T-cell (primary cell): ENCODE measurements at regions not wholly inside any gene's neighbourhood (a gene's known extent, or its start where the extent isn't known, plus 50 kb on each side); places are given as distances from the start of the nearest gene placed in this dataset.

ENCODE experiments used
- ATAC-seq, 4 experiments: fragments of 200-7000 bp in 3 of 4; fragments of 150-1000 bp in 1 of 4; cut with Tn5 transposase; replicated peaks in 1 of 4; 1 replicate in 3 of 4; 2 replicates in 1 of 4; pipeline ENCODE4 v1.10.0; 2021; ENCODE audit warnings: moderate library complexity in 3 of 4, mild to moderate bottlenecking in 2 of 4, moderate number of reproducible peaks in 1 of 4
- CTCF ChIA-PET, 2 donors: fragments of 300-600 bp; sonication (Branson Sonifier 250); formaldehyde crosslinking; loops; one replicate each; lab custom pipeline; 2022; ENCODE audit warnings: antibody characterized with exemption in 2 of 2; lab: Charles Lee
- POLR2A ChIA-PET, 2 donors: fragments of 300-600 bp; sonication (Branson Sonifier 250); formaldehyde crosslinking; loops; one replicate each; lab custom pipeline; 2022; ENCODE audit warnings: antibody characterized with exemption in 2 of 2; lab: Charles Lee
- DNase-seq, 35 experiments: peaks; one replicate each; pipeline versions ENCODE4 v3.0.0 to v3.0.0-alpha.2; 2013 to 2023
- H3K27ac ChIP-seq: one replicate; pipeline ENCODE4 v1.5.1; 2013; ENCODE audit warnings: low read length
- H3K27me3 ChIP-seq, 2 experiments: replicated peaks in 1 of 2; 1 replicate in 1 of 2; 2 replicates in 1 of 2; pipeline versions ENCODE4 v1.6.1 to v1.7.0; 2013; ENCODE audit warnings: low read length in 1 of 2, mixed read lengths in 1 of 2; ENCODE audit not compliant: control insufficient read depth in 2 of 2, insufficient read depth in 2 of 2; ENCODE audit errors: extremely low read depth in 1 of 2
- H3K36me3 ChIP-seq, 2 donors: 1 replicate in 1 of 2; 2 replicates in 1 of 2; pipeline versions ENCODE4 v1.6.1 to v1.7.0; 2013; ENCODE audit warnings: low read length in 1 of 2; ENCODE audit not compliant: control insufficient read depth in 2 of 2, insufficient read depth in 1 of 2; ENCODE audit errors: extremely low read depth in 1 of 2
- H3K4me1 ChIP-seq, 2 experiments: 1 replicate in 1 of 2; 2 replicates in 1 of 2; pipeline versions ENCODE4 v1.6.1 to v1.7.0; 2013; ENCODE audit warnings: low read length in 2 of 2, mixed read lengths in 1 of 2; ENCODE audit not compliant: insufficient read depth in 2 of 2, control insufficient read depth in 1 of 2; ENCODE audit errors: extremely low read depth in 1 of 2
- H3K4me3 ChIP-seq, 2 donors: 1 replicate in 1 of 2; 2 replicates in 1 of 2; pipeline versions ENCODE4 v1.5.1 to v1.7.0; 2013; ENCODE audit warnings: mild to moderate bottlenecking in 2 of 2, low read length in 1 of 2, moderate library complexity in 1 of 2; ENCODE audit not compliant: control insufficient read depth in 1 of 2; ENCODE audit errors: extremely low read depth in 1 of 2
- H3K9me3 ChIP-seq: 2 replicates; pipeline ENCODE4 v1.7.0; 2013
- H3K27ac Mint-ChIP-seq, 2 donors: one replicate each; pipeline ENCODE4 v1.8.0; 2020 to 2021; ENCODE audit warnings: mild to moderate bottlenecking in 2 of 2, mixed read lengths in 2 of 2
- H3K27me3 Mint-ChIP-seq, 2 donors: one replicate each; pipeline ENCODE4 v1.8.0; 2021 to 2022; ENCODE audit warnings: mixed read lengths in 2 of 2
- H3K36me3 Mint-ChIP-seq: one replicate; pipeline ENCODE4 v1.8.0; 2021; ENCODE audit warnings: mixed read lengths
- H3K4me1 Mint-ChIP-seq, 3 donors: one replicate each; pipeline ENCODE4 v1.8.0; 2020 to 2022; ENCODE audit warnings: mixed read lengths in 3 of 3, mild to moderate bottlenecking in 1 of 3
- H3K4me3 Mint-ChIP-seq, 3 donors: one replicate each; pipeline ENCODE4 v1.8.0; 2020 to 2022; ENCODE audit warnings: mild to moderate bottlenecking in 3 of 3, mixed read lengths in 3 of 3, moderate library complexity in 3 of 3
- H3K9me3 Mint-ChIP-seq, 3 donors: one replicate each; pipeline ENCODE4 v1.8.0; 2020 to 2022; ENCODE audit warnings: mixed read lengths in 3 of 3
- WGBS: methylation state at CpG from one replicate; pipeline ENCODE4 v1.1.5; 2013; ENCODE audit warnings: missing lambda C conversion rate; ENCODE audit not compliant: insufficient coverage; 5-methylcytosine and 5-hydroxymethylcytosine counted together

- CTCF ChIA-PET: no interaction called here
- POLR2A ChIA-PET: no interaction called here
- ATAC-seq (no peak), DNase-seq (no peak)
- H3K36me3 Mint-ChIP-seq: no peaks in the 10 kb centered on the region
- no peaks in the 10 kb centered on the region for H3K36me3 ChIP-seq
- H3K4me1 Mint-ChIP-seq: peaks cover 9 to 15% (median 15%) of the 10 kb centered on the region in 3 donors
- H3K4me3 Mint-ChIP-seq: no peak overlapping the region
- no peak overlapping the region for H3K27ac Mint-ChIP-seq
- H3K27me3 Mint-ChIP-seq: peaks cover 0 to 12% of the 10 kb centered on the region in 2 donors
- H3K4me1 ChIP-seq: peaks cover 0 to 4% of the 10 kb centered on the region in 2 experiments
- no peak overlapping the region for H3K4me3 ChIP-seq
- no peaks in the 10 kb centered on the region for H3K9me3 ChIP-seq
- WGBS: 33% methylated on average over 1 of the region's 4 CpGs
- peaks cover 10 to 27% (median 13%) of the 10 kb centered on the region in 3 donors for H3K9me3 Mint-ChIP-seq
- no peak overlapping the region for H3K27ac ChIP-seq
- no peaks in the 10 kb centered on the region for H3K27me3 ChIP-seq
Measured at GRCh38 chr11:112412383-112412782, 151.7 kb upstream of the PLET1 start.

GRCh38 chr11:112417339-112417738 is 156.7 kb upstream of the PLET1 start:
- Histone ChIP-seq H3K4me3 (no peak overlapping the region), H3K4me1 (peaks cover 0 to 3% of the 10 kb centered on the region in 2 experiments), H3K27me3 (peaks cover 3 to 4% of the 10 kb centered on the region in 2 experiments), H3K9me3 (no peaks in the 10 kb centered on the region), H3K27ac (no peak overlapping the region), H3K36me3 (no peaks in the 10 kb centered on the region)
- Mint-ChIP-seq H3K27me3 (peaks cover 0 to 7% of the 10 kb centered on the region in 2 donors), H3K4me3 (no peak overlapping the region), H3K9me3 (peaks cover 8 to 22% (median 10%) of the 10 kb centered on the region in 3 donors), H3K27ac (peak overlapping the region in 1 of 2 donors; percentile 28), H3K4me1 (peaks cover 8 to 14% (median 12%) of the 10 kb centered on the region in 3 donors), H3K36me3 (no peaks in the 10 kb centered on the region)
- 0% methylated on average over 1 of the region's 3 CpGs for WGBS
- POLR2A ChIA-PET: no interaction called here
- DNase-seq (no peak), ATAC-seq (peak in 3 of 4 experiments; percentile 35 to 49 (median 44))
- CTCF ChIA-PET: no interaction called here

- Histone ChIP-seq H3K27ac (no peak overlapping the region), H3K27me3 (peaks cover 3 to 4% of the 10 kb centered on the region in 2 experiments), H3K4me3 (no peak overlapping the region), H3K4me1 (peaks cover 0 to 3% of the 10 kb centered on the region in 2 experiments), H3K36me3 (no peaks in the 10 kb centered on the region), H3K9me3 (no peaks in the 10 kb centered on the region)
- ATAC-seq (no peak), DNase-seq (no peak)
- ChIA-PET CTCF (no interaction called here), POLR2A (interaction anchor here in 1 of 2 donors (0.9 kb wide), 1 partner anchor 11 kb away, joined by 3 read pairs; no protein-coding TSS in a partner anchor)
- WGBS: no CpG with 5 or more reads among the region's 1 CpG
- Mint-ChIP-seq H3K9me3 (peaks cover 5 to 18% (median 9%) of the 10 kb centered on the region in 3 donors), H3K36me3 (no peaks in the 10 kb centered on the region), H3K4me1 (peaks cover 8 to 14% (median 12%) of the 10 kb centered on the region in 3 donors), H3K27ac (no peak overlapping the region), H3K27me3 (peaks cover 0 to 7% of the 10 kb centered on the region in 2 donors), H3K4me3 (no peak overlapping the region)
Measured at GRCh38 chr11:112418438-112418837, 157.8 kb upstream of the PLET1 start.

GRCh38 chr11:112421879-112422278 is 161.2 kb upstream of the PLET1 start:
- ATAC-seq (no peak), DNase-seq (no peak)
- no peak overlapping the region for H3K4me3 Mint-ChIP-seq
- no peaks in the 10 kb centered on the region for H3K9me3 Mint-ChIP-seq
- ChIA-PET POLR2A (no interaction called here), CTCF (no interaction called here)
- Histone ChIP-seq H3K4me3 (no peak overlapping the region), H3K4me1 (no peaks in the 10 kb centered on the region), H3K9me3 (no peaks in the 10 kb centered on the region), H3K27me3 (peaks cover 4 to 8% of the 10 kb centered on the region in 2 experiments), H3K27ac (no peak overlapping the region), H3K36me3 (no peaks in the 10 kb centered on the region)
- WGBS: 56% methylated on average over 2 of the region's 4 CpGs
- H3K4me1 Mint-ChIP-seq: peaks cover 8 to 12% (median 9%) of the 10 kb centered on the region in 3 donors
- peaks cover 0 to 1% of the 10 kb centered on the region in 2 donors for H3K27me3 Mint-ChIP-seq
- H3K36me3 Mint-ChIP-seq: no peaks in the 10 kb centered on the region
- H3K27ac Mint-ChIP-seq: no peak overlapping the region

GRCh38 chr11:112425121-112425520 is 164.5 kb upstream of the PLET1 start:
- Mint-ChIP-seq H3K36me3 (no peaks in the 10 kb centered on the region), H3K9me3 (peaks cover 3 to 5% (median 3%) of the 10 kb centered on the region in 3 donors), H3K27me3 (no peaks in the 10 kb centered on the region), H3K4me3 (no peak overlapping the region), H3K4me1 (no peaks in the 10 kb centered on the region), H3K27ac (no peak overlapping the region)
- H3K36me3 ChIP-seq: no peaks in the 10 kb centered on the region
- no peaks in the 10 kb centered on the region for H3K4me1 ChIP-seq
- no peak overlapping the region for H3K4me3 ChIP-seq
- DNase-seq: no peak
- ChIA-PET POLR2A (no interaction called here), CTCF (no interaction called here)
- no peak overlapping the region for H3K27ac ChIP-seq
- WGBS: no CpG with 5 or more reads among the region's 5 CpGs
- no peaks in the 10 kb centered on the region for H3K9me3 ChIP-seq
- H3K27me3 ChIP-seq: peaks cover 4 to 8% of the 10 kb centered on the region in 2 experiments
- ATAC-seq: no peak

GRCh38 chr11:112437096-112437495 is 176.4 kb upstream of the PLET1 start:
- ChIA-PET POLR2A (no interaction called here), CTCF (no interaction called here)
- no peaks in the 10 kb centered on the region for H3K4me1 Mint-ChIP-seq

More at GRCh38 chr11:112437096-112437495, 176.4 kb upstream of the PLET1 start:
- H3K36me3 Mint-ChIP-seq: no peaks in the 10 kb centered on the region
- peaks cover 12 to 21% of the 10 kb centered on the region in 2 donors for H3K27me3 Mint-ChIP-seq
- H3K36me3 ChIP-seq: no peaks in the 10 kb centered on the region
- H3K4me3 Mint-ChIP-seq: no peak overlapping the region
- ATAC-seq: no peak
- no peak overlapping the region for H3K27ac ChIP-seq
- H3K9me3 Mint-ChIP-seq: peaks cover 22 to 26% (median 26%) of the 10 kb centered on the region in 3 donors
- no peaks in the 10 kb centered on the region for H3K4me1 ChIP-seq
- no peak overlapping the region for H3K4me3 ChIP-seq
- no CpG with 5 or more reads among the region's 2 CpGs for WGBS
- no peak overlapping the region for H3K27ac Mint-ChIP-seq
- no peak for DNase-seq
- H3K27me3 ChIP-seq: no peaks in the 10 kb centered on the region
- H3K9me3 ChIP-seq: peaks cover 2% of the 10 kb centered on the region
